Body of pancreas (tissue), 4 donors: ENCODE measurements at regions not wholly inside any gene's neighbourhood (a gene's known extent, or its start where the extent isn't known, plus 50 kb on each side); places are given as distances from the start of the nearest gene placed in this dataset.

Source experiments
- POLR2A ChIP-seq, 3 donors: fragments of 450-650 bp; IDR thresholded peaks; one replicate each; pipeline ENCODE4 v1.6.1; 2016; ENCODE audit warnings: antibody characterized with exemption in 3 of 3, mild to moderate bottlenecking in 2 of 3
- TF ChIP-seq, protein P1 (sequence below), 7 experiments: fragments of 450-650 bp in 4 of 7; fragments of 200-600 bp in 3 of 7; sonication (generic) in 3 of 7; IDR thresholded peaks; one replicate each; pipeline ENCODE4 v1.5.1; 2016 to 2019; ENCODE audit warnings: antibody characterized with exemption in 7 of 7

DNA sequence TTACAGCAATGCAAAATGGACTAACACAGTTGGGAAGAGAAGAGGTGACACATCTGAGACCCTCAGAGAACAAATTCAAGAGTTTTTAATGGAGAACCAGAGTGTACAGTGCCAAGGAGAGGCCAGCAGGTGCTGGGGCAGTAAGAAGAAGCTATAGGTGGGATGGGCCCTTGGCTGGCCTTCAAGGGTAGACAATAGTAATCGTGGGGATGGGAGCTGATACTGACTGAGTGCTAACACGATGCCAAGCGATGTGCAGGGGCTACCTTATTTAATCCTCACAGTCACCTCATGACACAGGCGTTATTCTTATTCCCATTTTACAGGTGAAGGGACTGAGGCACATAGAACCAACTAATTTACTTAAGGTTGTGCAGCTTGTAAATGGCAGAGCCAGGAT is 131.9 kb upstream of the ID2 start:
- no peak for TF ChIP-seq POLR2A (IDR thresholded peaks at IDR 0.05)
- TF ChIP-seq, protein P1, sequence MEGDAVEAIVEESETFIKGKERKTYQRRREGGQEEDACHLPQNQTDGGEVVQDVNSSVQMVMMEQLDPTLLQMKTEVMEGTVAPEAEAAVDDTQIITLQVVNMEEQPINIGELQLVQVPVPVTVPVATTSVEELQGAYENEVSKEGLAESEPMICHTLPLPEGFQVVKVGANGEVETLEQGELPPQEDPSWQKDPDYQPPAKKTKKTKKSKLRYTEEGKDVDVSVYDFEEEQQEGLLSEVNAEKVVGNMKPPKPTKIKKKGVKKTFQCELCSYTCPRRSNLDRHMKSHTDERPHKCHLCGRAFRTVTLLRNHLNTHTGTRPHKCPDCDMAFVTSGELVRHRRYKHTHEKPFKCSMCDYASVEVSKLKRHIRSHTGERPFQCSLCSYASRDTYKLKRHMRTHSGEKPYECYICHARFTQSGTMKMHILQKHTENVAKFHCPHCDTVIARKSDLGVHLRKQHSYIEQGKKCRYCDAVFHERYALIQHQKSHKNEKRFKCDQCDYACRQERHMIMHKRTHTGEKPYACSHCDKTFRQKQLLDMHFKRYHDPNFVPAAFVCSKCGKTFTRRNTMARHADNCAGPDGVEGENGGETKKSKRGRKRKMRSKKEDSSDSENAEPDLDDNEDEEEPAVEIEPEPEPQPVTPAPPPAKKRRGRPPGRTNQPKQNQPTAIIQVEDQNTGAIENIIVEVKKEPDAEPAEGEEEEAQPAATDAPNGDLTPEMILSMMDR (IDR thresholded peaks at IDR 0.05), result no peak
